ENCODE measurements at regions not wholly inside any gene's neighbourhood (a gene's known extent, or its start where the extent isn't known, plus 50 kb on each side); places are given as distances from the start of the nearest gene placed in this dataset.

- no peak for DNase-seq (ENCODE audit: low read depth in 4 of 4, low spot score in 3 of 4)
These were observed 681.9 kb upstream of the CCDC179 start for GRCh38 chr11:23542189-23542588.

- no peak for DNase-seq (ENCODE audit: low read depth in 4 of 4, low spot score in 3 of 4)
These were observed 682.5 kb upstream of the CCDC179 start for GRCh38 chr11:23542816-23543215.

GRCh38 chr11:23543651-23544222 lies 683.5 kb upstream of the CCDC179 start:
- no peak for DNase-seq (ENCODE audit: low read depth in 4 of 4, low spot score in 3 of 4)

GRCh38 chr11:23551706-23552105 lies 691.4 kb upstream of the CCDC179 start:
- no peak for DNase-seq (ENCODE audit: low read depth in 4 of 4, low spot score in 3 of 4)

GRCh38 chr11:23554002-23554401 lies 693.7 kb upstream of the CCDC179 start:
- no peak for DNase-seq (ENCODE audit: low read depth in 4 of 4, low spot score in 3 of 4)

- no peak for DNase-seq (ENCODE audit: low read depth in 4 of 4, low spot score in 3 of 4)
These were observed 694.8 kb upstream of the CCDC179 start for GRCh38 chr11:23555085-23555484.

GRCh38 chr11:23556163-23556750 lies 696.0 kb upstream of the CCDC179 start:
- DNase-seq (ENCODE audit: low read depth in 4 of 4, low spot score in 3 of 4), result no peak

- DNase-seq (ENCODE audit: low read depth in 4 of 4, low spot score in 3 of 4), result no peak
These were observed 703.3 kb upstream of the CCDC179 start for GRCh38 chr11:23563591-23563990.

GRCh38 chr11:23564370-23564769 lies 704.1 kb upstream of the CCDC179 start:
- no peak for DNase-seq (ENCODE audit: low read depth in 4 of 4, low spot score in 3 of 4)

- DNase-seq (ENCODE audit: low read depth in 4 of 4, low spot score in 3 of 4), result no peak
These were observed 708.9 kb upstream of the CCDC179 start for GRCh38 chr11:23569134-23569533.

- no peak for DNase-seq (ENCODE audit: low read depth in 4 of 4, low spot score in 3 of 4)
These were observed 709.3 kb upstream of the CCDC179 start for GRCh38 chr11:23569547-23569946.

- no peak for DNase-seq (ENCODE audit: low read depth in 4 of 4, low spot score in 3 of 4)
These were observed 710.6 kb upstream of the CCDC179 start for GRCh38 chr11:23570828-23571227.

GRCh38 chr11:23573429-23573828 lies 713.2 kb upstream of the CCDC179 start:
- DNase-seq (ENCODE audit: low read depth in 4 of 4, low spot score in 3 of 4), result no peak

- DNase-seq (ENCODE audit: low read depth in 4 of 4, low spot score in 3 of 4), result no peak
These were observed 713.9 kb upstream of the CCDC179 start for GRCh38 chr11:23574149-23574548.

- no peak for DNase-seq (ENCODE audit: low read depth in 4 of 4, low spot score in 3 of 4)
These were observed 717.0 kb upstream of the CCDC179 start for GRCh38 chr11:23577296-23577695.

- DNase-seq (ENCODE audit: low read depth in 4 of 4, low spot score in 3 of 4), result no peak
These were observed 725.3 kb upstream of the CCDC179 start for GRCh38 chr11:23585416-23586104.

- DNase-seq (ENCODE audit: low read depth in 4 of 4, low spot score in 3 of 4), result no peak
These were observed 725.9 kb upstream of the CCDC179 start for GRCh38 chr11:23586173-23586572.

GRCh38 chr11:23590596-23591308 lies 730.5 kb upstream of the CCDC179 start:
- DNase-seq (ENCODE audit: low read depth in 4 of 4, low spot score in 3 of 4), result no peak

- DNase-seq (ENCODE audit: low read depth in 4 of 4, low spot score in 3 of 4), result no peak
These were observed 734.5 kb upstream of the CCDC179 start for GRCh38 chr11:23594755-23595154.

- DNase-seq (ENCODE audit: low read depth in 4 of 4, low spot score in 3 of 4), result no peak
These were observed 744.7 kb upstream of the CCDC179 start for GRCh38 chr11:23604966-23605365.

GRCh38 chr11:23606191-23606590 lies 745.9 kb upstream of the CCDC179 start:
- DNase-seq (ENCODE audit: low read depth in 4 of 4, low spot score in 3 of 4), result no peak

GRCh38 chr11:23611726-23612125 lies 751.5 kb upstream of the CCDC179 start:
- no peak for DNase-seq (ENCODE audit: low read depth in 4 of 4, low spot score in 3 of 4)
